ENCODE measurements at regions not wholly inside any gene's neighbourhood (a gene's known extent, or its start where the extent isn't known, plus 50 kb on each side); places are given as distances from the start of the nearest gene placed in this dataset.

GRCh38 chr13:65917731-65918130 is 1312.4 kb downstream of the PCDH9 start:
- no peak for TF ChIP-seq CTCF (IDR thresholded peaks at IDR 0.05)

GRCh38 chr13:65915195-65915594 is 1314.9 kb downstream of the PCDH9 start:
- no peak for TF ChIP-seq CTCF (IDR thresholded peaks at IDR 0.05)

GRCh38 chr13:65914716-65915115 is 1315.4 kb downstream of the PCDH9 start:
- no peak for TF ChIP-seq CTCF (IDR thresholded peaks at IDR 0.05)

- no peak for TF ChIP-seq CTCF (IDR thresholded peaks at IDR 0.05)
Measured at GRCh38 chr13:65913173-65913572, 1317.0 kb downstream of the PCDH9 start.

GRCh38 chr13:65912516-65912915 is 1317.6 kb downstream of the PCDH9 start:
- no peak for TF ChIP-seq CTCF (IDR thresholded peaks at IDR 0.05)

GRCh38 chr13:65911546-65912193 is 1318.5 kb downstream of the PCDH9 start:
- no peak for TF ChIP-seq CTCF (IDR thresholded peaks at IDR 0.05)

- no peak for TF ChIP-seq CTCF (IDR thresholded peaks at IDR 0.05)
Measured at GRCh38 chr13:65909501-65909900, 1320.6 kb downstream of the PCDH9 start.

Measured in LNCAP (cell line).